ENCODE measurements at regions not wholly inside any gene's neighbourhood (a gene's known extent, or its start where the extent isn't known, plus 50 kb on each side); places are given as distances from the start of the nearest gene placed in this dataset.
"Not testable (repeated sequence)": the region's sequence is repeated elsewhere in the genome, so short reads cannot be mapped to it uniquely, and the experiment has no call there.

DNA sequence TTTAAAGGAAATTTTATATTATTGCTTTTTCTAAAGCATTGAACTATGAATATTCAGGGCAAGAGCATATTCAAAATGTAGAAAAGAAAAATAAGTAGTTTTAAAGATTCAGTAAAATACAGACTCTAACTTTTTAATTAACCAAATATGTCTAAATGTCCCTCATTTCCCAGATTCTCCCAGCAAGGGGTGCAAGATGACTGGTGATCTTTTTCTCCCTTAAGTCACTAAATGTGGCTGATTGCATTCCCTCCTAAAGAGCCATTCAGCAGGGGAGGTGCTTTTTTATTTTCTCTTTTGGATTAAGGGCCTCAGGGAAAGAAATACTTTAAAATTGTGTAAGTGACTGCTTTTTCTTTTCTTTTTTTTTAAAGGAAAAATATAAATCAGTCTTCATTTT, 406.9 kb downstream of the OXSM start:
- no peak overlapping the region for H3K4me3 ChIP-seq

GRCh38 chr3:26198609-26199008, 408.7 kb downstream of the OXSM start:
- H3K4me3 ChIP-seq, result no peak overlapping the region
- no peaks in the 10 kb centered on the region for H3K4me1 ChIP-seq
- H3K27me3 ChIP-seq (ENCODE audit: low read depth), result peaks cover 2% of the 10 kb centered on the region; the same call in 1 of the 2 replicates
- H3K9me3 ChIP-seq, result no peaks in the 10 kb centered on the region
- no peaks in the 10 kb centered on the region for H3K36me3 ChIP-seq (replicated peaks)
- in situ Hi-C loops (cut with MboI; ENCODE audit: low sequenced_read_pairs), result no loop called here
- DNase-seq (ENCODE audit: low spot score in 2 of 2), result no peak

More for the DNA sequence above, 406.9 kb downstream of the OXSM start:
- in situ Hi-C loops (cut with MboI; ENCODE audit: low sequenced_read_pairs), result no loop called here
- H3K27me3 ChIP-seq (ENCODE audit: low read depth), result peaks cover 2% of the 10 kb centered on the region; the same call in 1 of the 2 replicates
- H3K9me3 ChIP-seq, result no peaks in the 10 kb centered on the region
- no peaks in the 10 kb centered on the region for H3K36me3 ChIP-seq (replicated peaks)
- H3K4me1 ChIP-seq, result no peaks in the 10 kb centered on the region
- DNase-seq (ENCODE audit: low spot score in 2 of 2), result no peak

GRCh38 chr3:26202169-26202568, 412.3 kb downstream of the OXSM start:
- DNase-seq (ENCODE audit: low spot score in 2 of 2), result no peak
- Histone ChIP-seq H3K36me3 (replicated peaks) (no peaks in the 10 kb centered on the region), H3K4me1 (no peaks in the 10 kb centered on the region), H3K27me3 (ENCODE audit: low read depth) (peaks cover 2% of the 10 kb centered on the region; the same call in 1 of the 2 replicates), H3K9me3 (no peaks in the 10 kb centered on the region), H3K4me3 (no peak overlapping the region)
- in situ Hi-C loops (cut with MboI; ENCODE audit: low sequenced_read_pairs), result no loop called here

DNA sequence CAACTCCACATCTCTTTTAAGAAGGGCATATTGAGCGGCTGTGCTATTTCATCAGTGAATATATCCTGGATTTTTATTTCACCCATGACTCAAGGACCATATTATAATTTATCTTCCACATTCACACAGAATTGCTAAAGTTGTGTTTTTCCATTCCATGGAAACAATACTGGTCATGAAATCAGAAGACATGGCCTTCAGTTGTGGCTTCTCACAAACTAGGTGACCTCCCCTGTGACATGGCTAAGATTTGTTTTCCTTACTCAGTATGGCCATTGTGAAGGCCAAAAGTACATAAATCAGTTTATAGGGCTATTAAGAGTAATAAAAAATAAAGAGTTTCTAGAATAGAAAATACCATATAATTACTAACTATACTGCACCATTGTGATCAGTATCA, 415.6 kb downstream of the OXSM start:
- no peak for DNase-seq (ENCODE audit: low spot score in 2 of 2)
- Histone ChIP-seq H3K36me3 (replicated peaks) (no peaks in the 10 kb centered on the region), H3K27me3 (ENCODE audit: low read depth) (no peaks in the 10 kb centered on the region), H3K4me1 (no peaks in the 10 kb centered on the region), H3K4me3 (no peak overlapping the region), H3K9me3 (no peaks in the 10 kb centered on the region)
- in situ Hi-C loops (cut with MboI; ENCODE audit: low sequenced_read_pairs), result no loop called here

DNA sequence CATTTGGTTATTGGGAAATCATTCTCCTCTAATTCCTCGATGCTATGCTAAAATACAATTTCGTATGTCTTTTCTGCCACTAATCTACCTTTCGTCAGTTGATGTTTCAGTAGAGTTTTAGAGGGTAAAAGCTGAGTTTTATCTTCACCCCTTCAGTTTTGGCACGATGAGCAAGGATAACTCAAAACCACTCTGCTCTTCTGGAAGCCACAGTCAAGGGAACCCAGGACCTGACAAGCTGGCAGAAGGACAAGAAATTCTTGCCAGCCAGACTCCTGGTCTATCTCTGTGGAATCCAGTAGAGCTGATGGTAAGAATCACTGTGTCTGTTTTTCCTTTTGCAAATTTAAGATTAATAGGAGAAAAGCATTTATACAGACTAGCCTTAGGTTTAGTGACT, 414.4 kb upstream of the LRRC3B start:
- Histone ChIP-seq H3K4me1 (no peaks in the 10 kb centered on the region), H3K36me3 (replicated peaks) (no peaks in the 10 kb centered on the region), H3K4me3 (no peak overlapping the region), H3K9me3 (no peaks in the 10 kb centered on the region), H3K27me3 (ENCODE audit: low read depth) (no peaks in the 10 kb centered on the region)
- in situ Hi-C loops (cut with MboI; ENCODE audit: low sequenced_read_pairs), result no loop called here
- no peak for DNase-seq (ENCODE audit: low spot score in 2 of 2)

DNA sequence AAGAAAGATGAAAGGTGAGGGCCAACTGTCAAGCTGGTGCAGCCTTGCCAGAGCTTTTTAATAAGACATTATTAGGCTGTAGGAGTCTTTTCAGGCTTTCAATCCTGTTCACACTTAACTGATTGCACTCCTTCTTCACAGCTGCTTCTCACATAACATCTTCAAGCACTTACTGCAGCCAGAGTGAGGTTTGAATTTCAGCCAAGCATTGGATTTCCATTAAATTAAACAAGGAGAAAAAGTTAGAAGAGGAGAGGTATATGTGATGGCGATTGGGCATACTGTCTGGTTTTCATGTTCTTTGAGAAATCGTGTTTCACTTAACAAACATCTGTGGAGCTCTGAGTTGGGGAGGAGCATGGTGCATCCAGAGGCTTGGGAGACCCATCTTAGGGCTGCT, 392.8 kb upstream of the LRRC3B start:
- no peak for DNase-seq (ENCODE audit: low spot score in 2 of 2)
- Histone ChIP-seq H3K36me3 (replicated peaks) (no peaks in the 10 kb centered on the region), H3K9me3 (no peaks in the 10 kb centered on the region), H3K4me1 (no peaks in the 10 kb centered on the region), H3K27me3 (ENCODE audit: low read depth) (peaks cover 3% of the 10 kb centered on the region), H3K4me3 (no peak overlapping the region)
- in situ Hi-C loops (cut with MboI; ENCODE audit: low sequenced_read_pairs), result no loop called here

GRCh38 chr3:26233374-26233773, 389.2 kb upstream of the LRRC3B start:
- Histone ChIP-seq H3K27me3 (ENCODE audit: low read depth) (peaks cover 3% of the 10 kb centered on the region), H3K36me3 (replicated peaks) (no peaks in the 10 kb centered on the region), H3K4me1 (no peaks in the 10 kb centered on the region), H3K4me3 (no peak overlapping the region), H3K9me3 (no peaks in the 10 kb centered on the region)
- DNase-seq (ENCODE audit: low spot score in 2 of 2), result no peak
- in situ Hi-C loops (cut with MboI; ENCODE audit: low sequenced_read_pairs), result no loop called here

- in situ Hi-C loops (cut with MboI; ENCODE audit: low sequenced_read_pairs), result no loop called here
- H3K4me1 ChIP-seq, result no peaks in the 10 kb centered on the region
- no peak for DNase-seq (ENCODE audit: low spot score in 2 of 2)
- no peaks in the 10 kb centered on the region for H3K9me3 ChIP-seq
- no peaks in the 10 kb centered on the region; the same call in 1 of the 2 replicates for H3K27me3 ChIP-seq (ENCODE audit: low read depth)
- no peaks in the 10 kb centered on the region for H3K36me3 ChIP-seq (replicated peaks)
- H3K4me3 ChIP-seq, result no peak overlapping the region
Observed at GRCh38 chr3:26236531-26236930, 386.0 kb upstream of the LRRC3B start.

- Histone ChIP-seq H3K4me1 (no peaks in the 10 kb centered on the region), H3K27me3 (ENCODE audit: low read depth) (no peaks in the 10 kb centered on the region; the same call in 1 of the 2 replicates), H3K4me3 (no peak overlapping the region), H3K36me3 (replicated peaks) (no peaks in the 10 kb centered on the region), H3K9me3 (no peaks in the 10 kb centered on the region)
- in situ Hi-C loops (cut with MboI; ENCODE audit: low sequenced_read_pairs), result no loop called here
- DNase-seq (ENCODE audit: low spot score in 2 of 2), result no peak
Observed at GRCh38 chr3:26237036-26237682, 385.4 kb upstream of the LRRC3B start.

DNA sequence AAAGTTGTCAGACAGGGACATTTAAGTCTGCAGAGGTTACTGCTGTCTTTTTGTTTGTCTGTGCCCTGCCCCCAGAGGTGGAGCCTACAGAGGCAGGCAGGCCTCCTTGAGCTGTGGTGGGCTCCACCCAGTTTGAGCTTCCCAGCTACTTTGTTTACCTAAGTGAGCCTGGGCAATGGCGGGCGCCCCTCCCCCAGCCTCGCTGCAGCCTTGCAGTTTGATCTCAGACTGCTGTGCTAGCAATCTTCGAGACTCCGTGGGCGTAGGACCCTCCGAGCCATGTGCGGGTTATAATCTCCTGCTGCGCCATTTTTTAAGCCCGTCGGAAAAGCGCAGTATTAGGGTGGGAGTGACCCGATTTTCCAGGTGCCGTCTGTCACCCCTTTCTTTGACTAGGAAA, 378.0 kb upstream of the LRRC3B start:
- H3K27me3 ChIP-seq (ENCODE audit: low read depth); H3K36me3 ChIP-seq (replicated peaks); H3K4me1 ChIP-seq; H3K4me3 ChIP-seq; H3K9me3 ChIP-seq; in situ Hi-C loops (cut with MboI; ENCODE audit: low sequenced_read_pairs); DNase-seq (ENCODE audit: low spot score in 2 of 2): not testable (repeated sequence)

DNA sequence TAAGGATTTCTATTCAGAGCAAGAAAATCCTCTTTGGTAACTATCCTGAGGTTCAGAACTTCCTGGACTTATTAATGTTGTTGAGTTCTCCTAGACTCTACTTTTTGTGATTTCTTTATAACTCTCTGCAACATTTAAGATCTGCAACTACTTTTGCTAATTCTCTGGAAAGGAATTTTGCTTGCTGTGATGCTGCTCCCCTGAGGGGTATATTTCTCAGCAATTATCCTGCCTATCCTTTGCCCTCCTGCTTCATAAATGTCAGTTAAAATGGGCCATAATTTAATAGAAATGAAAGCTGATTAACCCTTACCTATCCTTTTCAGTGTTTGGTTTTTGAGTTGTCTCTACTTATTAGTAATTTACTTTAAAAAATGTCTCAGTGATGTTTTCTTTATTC, 377.3 kb upstream of the LRRC3B start:
- Histone ChIP-seq H3K4me1 (no peaks in the 10 kb centered on the region), H3K27me3 (ENCODE audit: low read depth) (peaks cover 2% of the 10 kb centered on the region; the same call in 1 of the 2 replicates), H3K4me3 (no peak overlapping the region), H3K9me3 (no peaks in the 10 kb centered on the region), H3K36me3 (replicated peaks) (no peaks in the 10 kb centered on the region)
- in situ Hi-C loops (cut with MboI; ENCODE audit: low sequenced_read_pairs), result no loop called here
- no peak for DNase-seq (ENCODE audit: low spot score in 2 of 2)

DNA sequence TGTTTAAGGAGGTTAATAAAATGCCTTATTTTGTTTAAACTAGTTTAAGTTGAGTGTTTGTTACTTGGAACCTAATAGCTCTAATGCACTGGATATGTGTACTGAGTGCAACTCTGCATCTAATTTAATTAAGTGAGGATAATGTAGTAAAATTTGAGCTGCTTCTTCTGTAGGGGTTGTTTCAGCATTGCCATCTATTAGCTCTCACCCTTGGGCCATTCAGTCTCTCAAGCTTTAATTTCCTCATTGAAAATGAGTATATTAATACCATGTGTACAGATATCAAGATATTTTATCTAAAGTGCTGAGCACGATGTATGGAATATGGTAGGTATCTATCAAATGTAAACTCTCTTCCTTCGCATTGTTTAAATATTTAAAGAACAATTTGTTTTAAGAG, 375.7 kb upstream of the LRRC3B start:
- Histone ChIP-seq H3K4me1 (no peaks in the 10 kb centered on the region), H3K4me3 (no peak overlapping the region), H3K27me3 (ENCODE audit: low read depth) (peaks cover 2% of the 10 kb centered on the region; the same call in 1 of the 2 replicates), H3K9me3 (no peaks in the 10 kb centered on the region), H3K36me3 (replicated peaks) (no peaks in the 10 kb centered on the region)
- no peak for DNase-seq (ENCODE audit: low spot score in 2 of 2)
- in situ Hi-C loops (cut with MboI; ENCODE audit: low sequenced_read_pairs), result no loop called here

GRCh38 chr3:26247712-26248111, 374.9 kb upstream of the LRRC3B start:
- no peak for DNase-seq (ENCODE audit: low spot score in 2 of 2)
- Histone ChIP-seq H3K4me3 (no peak overlapping the region), H3K4me1 (no peaks in the 10 kb centered on the region)

GRCh38 chr3:26252001-26252400, 370.6 kb upstream of the LRRC3B start:
- DNase-seq (ENCODE audit: low spot score in 2 of 2), result no peak
- H3K27me3 ChIP-seq (ENCODE audit: low read depth), result no peaks in the 10 kb centered on the region
- in situ Hi-C loops (cut with MboI; ENCODE audit: low sequenced_read_pairs), result no loop called here
- no peak overlapping the region for H3K4me3 ChIP-seq
- H3K4me1 ChIP-seq, result no peaks in the 10 kb centered on the region
- H3K36me3 ChIP-seq (replicated peaks), result no peaks in the 10 kb centered on the region
- H3K9me3 ChIP-seq, result no peaks in the 10 kb centered on the region

More at GRCh38 chr3:26247712-26248111, 374.9 kb upstream of the LRRC3B start:
- in situ Hi-C loops (cut with MboI; ENCODE audit: low sequenced_read_pairs), result no loop called here
- H3K36me3 ChIP-seq (replicated peaks), result no peaks in the 10 kb centered on the region
- peaks cover 2% of the 10 kb centered on the region; the same call in 1 of the 2 replicates for H3K27me3 ChIP-seq (ENCODE audit: low read depth)
- H3K9me3 ChIP-seq, result no peaks in the 10 kb centered on the region

GRCh38 chr3:26256224-26256623, 366.3 kb upstream of the LRRC3B start:
- in situ Hi-C loops (cut with MboI; ENCODE audit: low sequenced_read_pairs), result no loop called here
- no peaks in the 10 kb centered on the region for H3K36me3 ChIP-seq (replicated peaks)
- no peak overlapping the region for H3K4me3 ChIP-seq
- H3K4me1 ChIP-seq, result no peaks in the 10 kb centered on the region
- no peak for DNase-seq (ENCODE audit: low spot score in 2 of 2)
- no peaks in the 10 kb centered on the region for H3K9me3 ChIP-seq
- no peaks in the 10 kb centered on the region for H3K27me3 ChIP-seq (ENCODE audit: low read depth)

Measured in HAP-1 (cell line).